ENCODE measurements at regions not wholly inside any gene's neighbourhood (a gene's known extent, or its start where the extent isn't known, plus 50 kb on each side); places are given as distances from the start of the nearest gene placed in this dataset.

DNA sequence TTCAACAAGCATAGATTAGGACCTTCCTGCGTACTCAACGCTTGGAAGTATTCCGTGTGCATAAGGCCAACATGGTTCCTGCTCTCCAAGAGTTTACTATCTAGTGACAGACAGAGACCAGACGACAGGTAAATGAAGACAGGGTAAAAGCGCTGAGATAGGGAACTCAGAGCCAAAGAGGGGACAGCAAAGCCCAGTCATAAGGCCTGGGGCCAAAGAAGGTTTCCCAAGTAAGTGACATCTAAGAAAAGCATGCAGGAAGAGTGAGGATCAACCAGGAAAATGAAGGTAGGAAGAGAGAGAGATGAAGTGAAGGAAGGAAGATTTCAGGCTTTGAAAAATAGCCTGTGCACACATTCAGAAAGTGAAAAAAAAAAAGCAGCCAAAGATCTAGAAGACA, 76.9 kb upstream of the CDH20 start:
- DNase-seq = no peak

GRCh38 chr18:61261870-61262269, 71.4 kb upstream of the CDH20 start:
- DNase-seq = no peak

DNA sequence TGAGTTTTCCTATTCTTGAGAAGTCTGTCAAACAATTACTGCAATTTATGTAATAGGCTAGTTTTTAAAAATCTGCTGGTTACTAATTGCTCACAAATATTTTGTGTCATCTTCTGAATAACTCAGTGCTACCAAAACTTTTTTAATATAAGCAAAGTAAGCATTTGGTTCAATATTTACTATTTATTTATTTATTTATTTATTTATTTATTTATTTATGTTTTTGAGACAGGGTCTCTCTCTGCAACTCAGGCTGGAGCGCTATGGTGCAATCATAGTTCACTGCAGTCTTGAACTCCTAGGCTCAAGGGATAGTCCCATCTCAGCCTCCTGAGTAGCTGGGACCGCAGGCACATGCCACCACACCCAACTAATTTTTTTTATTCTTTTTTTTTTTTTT, 60.4 kb upstream of the CDH20 start:
- no peak for DNase-seq

DNA sequence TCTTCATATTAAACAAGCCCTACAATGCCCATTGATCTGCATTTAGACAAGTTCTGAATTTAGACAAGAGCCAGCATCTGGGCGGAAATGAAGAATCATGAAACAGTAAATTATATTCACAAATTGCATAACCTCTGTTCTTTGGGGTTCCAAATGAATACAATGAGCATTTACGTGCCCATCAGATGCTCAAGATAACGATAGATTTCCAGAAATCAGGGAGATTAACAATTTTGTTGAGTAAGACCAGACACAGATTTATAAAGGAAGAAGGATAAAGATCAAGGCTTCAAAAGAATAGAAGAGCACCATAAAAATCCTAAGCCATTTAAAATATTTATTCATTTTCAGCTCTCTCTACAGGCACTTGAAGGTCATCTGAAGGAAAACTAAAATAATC, 59.7 kb upstream of the CDH20 start:
- DNase-seq = no peak

- DNase-seq = no peak
These were observed 58.7 kb upstream of the CDH20 start for GRCh38 chr18:61274416-61274960.

GRCh38 chr18:61277808-61278207, 55.4 kb upstream of the CDH20 start:
- no peak for DNase-seq

GRCh38 chr18:61281431-61281830, 51.8 kb upstream of the CDH20 start:
- DNase-seq = no peak

GRCh38 chr18:61282926-61283325, 50.3 kb upstream of the CDH20 start:
- no peak for DNase-seq

Measured in muscle of arm (tissue), 1 donor.